ENCODE measurements at regions not wholly inside any gene's neighbourhood (a gene's known extent, or its start where the extent isn't known, plus 50 kb on each side); places are given as distances from the start of the nearest gene placed in this dataset.
"Not testable (repeated sequence)": the region's sequence is repeated elsewhere in the genome, so short reads cannot be mapped to it uniquely, and the experiment has no call there.

GRCh38 chr2:53206226-53206625, 561.4 kb upstream of the CHAC2 start:
- not testable (repeated sequence) for DNase-seq (ENCODE audit: low spot score)

GRCh38 chr2:53202063-53202462, 565.5 kb upstream of the CHAC2 start:
- peak; percentile 52 for DNase-seq (ENCODE audit: low spot score)

- no peak for DNase-seq (ENCODE audit: low spot score)
These were observed 567.5 kb upstream of the CHAC2 start for GRCh38 chr2:53200072-53200471.

- peak; percentile 4 for DNase-seq (ENCODE audit: low spot score)
These were observed 578.6 kb upstream of the CHAC2 start for GRCh38 chr2:53188851-53189510.

GRCh38 chr2:53183581-53183980, 584.0 kb upstream of the CHAC2 start:
- no peak for DNase-seq (ENCODE audit: low spot score)

- no peak for DNase-seq (ENCODE audit: low spot score)
These were observed 585.0 kb upstream of the CHAC2 start for GRCh38 chr2:53182601-53183000.

GRCh38 chr2:53181759-53182158, 585.8 kb upstream of the CHAC2 start:
- no peak for DNase-seq (ENCODE audit: low spot score)

- DNase-seq (ENCODE audit: low spot score), result no peak
These were observed 590.3 kb upstream of the CHAC2 start for GRCh38 chr2:53177327-53177726.

- DNase-seq (ENCODE audit: low spot score), result no peak
These were observed 593.1 kb upstream of the CHAC2 start for GRCh38 chr2:53174539-53174938.

- no peak for DNase-seq (ENCODE audit: low spot score)
These were observed 593.7 kb upstream of the CHAC2 start for GRCh38 chr2:53173698-53174455.

- no peak for DNase-seq (ENCODE audit: low spot score)
These were observed 594.5 kb upstream of the CHAC2 start for GRCh38 chr2:53173091-53173490.

GRCh38 chr2:53170466-53170865, 597.1 kb upstream of the CHAC2 start:
- no peak for DNase-seq (ENCODE audit: low spot score)

GRCh38 chr2:53167227-53167626, 600.4 kb upstream of the CHAC2 start:
- DNase-seq (ENCODE audit: low spot score), result no peak

GRCh38 chr2:53150146-53150545, 617.5 kb upstream of the CHAC2 start:
- DNase-seq (ENCODE audit: low spot score), result no peak

GRCh38 chr2:53148221-53148620, 619.4 kb upstream of the CHAC2 start:
- no peak for DNase-seq (ENCODE audit: low spot score)

- peak; percentile 6 for DNase-seq (ENCODE audit: low spot score)
These were observed 636.2 kb upstream of the CHAC2 start for GRCh38 chr2:53131416-53131815.

- DNase-seq (ENCODE audit: low spot score), result peak; percentile 0
These were observed 637.1 kb upstream of the CHAC2 start for GRCh38 chr2:53130441-53130943.

- no peak for DNase-seq (ENCODE audit: low spot score)
These were observed 637.8 kb upstream of the CHAC2 start for GRCh38 chr2:53129851-53130250.

- no peak for DNase-seq (ENCODE audit: low spot score)
These were observed 640.4 kb upstream of the CHAC2 start for GRCh38 chr2:53127061-53127650.

GRCh38 chr2:53114991-53115390, 652.6 kb upstream of the CHAC2 start:
- no peak for DNase-seq (ENCODE audit: low spot score)

- DNase-seq (ENCODE audit: low spot score), result no peak
These were observed 653.0 kb upstream of the CHAC2 start for GRCh38 chr2:53114582-53114981.

- not testable (repeated sequence) for DNase-seq (ENCODE audit: low spot score)
These were observed 655.2 kb upstream of the CHAC2 start for GRCh38 chr2:53112408-53112807.

GRCh38 chr2:53111406-53111805, 656.2 kb upstream of the CHAC2 start:
- DNase-seq (ENCODE audit: low spot score), result no peak

All from RKO (cell line).